Endothelial cell (in vitro differentiated cells): ENCODE measurements at regions not wholly inside any gene's neighbourhood (a gene's known extent, or its start where the extent isn't known, plus 50 kb on each side); places are given as distances from the start of the nearest gene placed in this dataset.

Experiments
- DNase-seq: peaks from one replicate; pipeline ENCODE4 v3.0.0; 2021; ENCODE audit warnings: low spot score
- H3K27ac Mint-ChIP-seq: one replicate; pipeline ENCODE4 v1.8.0; 2021; ENCODE audit warnings: mixed read lengths, inconsistent platforms; ENCODE audit not compliant: unreplicated experiment
- H3K27me3 Mint-ChIP-seq: one replicate; pipeline ENCODE4 v1.8.0; 2021; ENCODE audit warnings: mild to moderate bottlenecking, moderate library complexity, mixed read lengths, inconsistent platforms; ENCODE audit not compliant: unreplicated experiment
- H3K36me3 Mint-ChIP-seq: one replicate; pipeline ENCODE4 v1.8.0; 2021; ENCODE audit warnings: mild to moderate bottlenecking, low read depth, mixed read lengths, inconsistent platforms; ENCODE audit not compliant: unreplicated experiment
- H3K4me1 Mint-ChIP-seq: one replicate; pipeline ENCODE4 v1.8.0; 2021; ENCODE audit warnings: mild to moderate bottlenecking, mixed read lengths, inconsistent platforms; ENCODE audit not compliant: unreplicated experiment
- H3K4me3 Mint-ChIP-seq: one replicate; pipeline ENCODE4 v1.8.0; 2021; ENCODE audit warnings: mild to moderate bottlenecking, mixed read lengths, inconsistent platforms; ENCODE audit not compliant: unreplicated experiment
- H3K9me3 Mint-ChIP-seq: one replicate; pipeline ENCODE4 v1.8.0; 2021; ENCODE audit warnings: mixed read lengths, inconsistent platforms; ENCODE audit not compliant: unreplicated experiment
- TF ChIP-seq, protein P1 (sequence below): fragments of 200-600 bp; sonication (generic); IDR thresholded peaks from one replicate; pipeline ENCODE4 v1.5.0; 2021; ENCODE audit warnings: antibody characterized with exemption; ENCODE audit not compliant: unreplicated experiment

DNA sequence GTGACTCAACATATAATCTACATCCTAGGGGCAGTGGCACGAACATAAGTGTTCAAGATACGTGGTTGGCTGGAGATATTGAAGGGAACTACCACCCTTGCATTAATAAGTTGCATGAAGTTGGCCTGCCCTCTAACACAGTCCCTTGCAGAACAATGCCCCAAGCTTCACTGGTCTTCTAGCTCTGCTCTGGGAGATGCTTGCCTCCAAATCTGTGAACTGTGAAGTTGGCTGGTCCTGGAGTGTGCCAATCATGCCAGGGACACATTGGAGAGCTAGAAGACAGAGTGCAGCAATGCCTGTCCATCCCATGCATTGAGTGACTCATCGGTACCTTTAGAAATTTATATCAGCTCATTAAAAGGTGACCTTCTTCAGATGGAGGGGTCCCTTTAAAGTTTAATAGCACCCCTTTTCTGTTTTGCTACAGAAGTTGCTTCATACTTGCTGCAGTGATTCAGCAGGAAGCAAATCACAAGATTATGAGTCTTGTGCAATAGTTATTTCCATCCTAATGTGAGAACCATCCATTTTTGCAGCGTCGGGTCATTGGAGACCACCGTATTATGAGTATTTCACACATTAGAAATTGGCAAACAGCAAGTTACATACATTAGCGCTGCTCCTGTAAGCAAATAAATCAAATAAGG is 55.2 kb upstream of the KAZN start:
- H3K27ac Mint-ChIP-seq, result no peak overlapping the region
- no peak overlapping the region for H3K4me3 Mint-ChIP-seq
- H3K36me3 Mint-ChIP-seq, result no peaks in the 10 kb centered on the region

DNA sequence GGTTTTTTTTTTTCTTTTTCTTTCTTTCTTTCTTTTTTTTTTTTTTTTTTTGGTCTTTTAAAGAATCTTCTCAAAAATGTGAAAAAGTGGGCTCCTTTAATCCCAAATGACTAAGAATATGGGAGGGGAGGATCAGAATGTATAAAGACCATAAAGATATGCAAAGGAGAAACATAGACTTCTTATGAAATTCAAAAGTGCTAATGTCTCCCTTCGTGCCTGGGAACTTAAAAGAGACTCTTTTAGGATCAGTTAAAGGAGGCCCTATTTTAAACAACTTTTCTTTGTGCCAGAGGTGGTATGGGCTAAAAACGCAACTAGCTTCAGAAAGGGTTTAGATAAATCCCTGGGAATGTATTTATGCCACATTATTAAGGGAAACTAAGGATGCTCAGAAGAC is 54.2 kb upstream of the KAZN start:
- H3K27me3 Mint-ChIP-seq, result no peaks in the 10 kb centered on the region
- no peak overlapping the region for H3K4me3 Mint-ChIP-seq
- TF ChIP-seq, protein P1, sequence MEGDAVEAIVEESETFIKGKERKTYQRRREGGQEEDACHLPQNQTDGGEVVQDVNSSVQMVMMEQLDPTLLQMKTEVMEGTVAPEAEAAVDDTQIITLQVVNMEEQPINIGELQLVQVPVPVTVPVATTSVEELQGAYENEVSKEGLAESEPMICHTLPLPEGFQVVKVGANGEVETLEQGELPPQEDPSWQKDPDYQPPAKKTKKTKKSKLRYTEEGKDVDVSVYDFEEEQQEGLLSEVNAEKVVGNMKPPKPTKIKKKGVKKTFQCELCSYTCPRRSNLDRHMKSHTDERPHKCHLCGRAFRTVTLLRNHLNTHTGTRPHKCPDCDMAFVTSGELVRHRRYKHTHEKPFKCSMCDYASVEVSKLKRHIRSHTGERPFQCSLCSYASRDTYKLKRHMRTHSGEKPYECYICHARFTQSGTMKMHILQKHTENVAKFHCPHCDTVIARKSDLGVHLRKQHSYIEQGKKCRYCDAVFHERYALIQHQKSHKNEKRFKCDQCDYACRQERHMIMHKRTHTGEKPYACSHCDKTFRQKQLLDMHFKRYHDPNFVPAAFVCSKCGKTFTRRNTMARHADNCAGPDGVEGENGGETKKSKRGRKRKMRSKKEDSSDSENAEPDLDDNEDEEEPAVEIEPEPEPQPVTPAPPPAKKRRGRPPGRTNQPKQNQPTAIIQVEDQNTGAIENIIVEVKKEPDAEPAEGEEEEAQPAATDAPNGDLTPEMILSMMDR, result no peak
- H3K4me1 Mint-ChIP-seq, result no peaks in the 10 kb centered on the region
- no peak overlapping the region for H3K27ac Mint-ChIP-seq
- DNase-seq, result no peak
- no peaks in the 10 kb centered on the region for H3K9me3 Mint-ChIP-seq
- H3K36me3 Mint-ChIP-seq, result no peaks in the 10 kb centered on the region

More for the DNA sequence above, 55.2 kb upstream of the KAZN start:
- TF ChIP-seq, protein P1, result no peak
- H3K9me3 Mint-ChIP-seq, result no peaks in the 10 kb centered on the region
- no peaks in the 10 kb centered on the region for H3K4me1 Mint-ChIP-seq
- no peaks in the 10 kb centered on the region for H3K27me3 Mint-ChIP-seq
- no peak for DNase-seq

DNA sequence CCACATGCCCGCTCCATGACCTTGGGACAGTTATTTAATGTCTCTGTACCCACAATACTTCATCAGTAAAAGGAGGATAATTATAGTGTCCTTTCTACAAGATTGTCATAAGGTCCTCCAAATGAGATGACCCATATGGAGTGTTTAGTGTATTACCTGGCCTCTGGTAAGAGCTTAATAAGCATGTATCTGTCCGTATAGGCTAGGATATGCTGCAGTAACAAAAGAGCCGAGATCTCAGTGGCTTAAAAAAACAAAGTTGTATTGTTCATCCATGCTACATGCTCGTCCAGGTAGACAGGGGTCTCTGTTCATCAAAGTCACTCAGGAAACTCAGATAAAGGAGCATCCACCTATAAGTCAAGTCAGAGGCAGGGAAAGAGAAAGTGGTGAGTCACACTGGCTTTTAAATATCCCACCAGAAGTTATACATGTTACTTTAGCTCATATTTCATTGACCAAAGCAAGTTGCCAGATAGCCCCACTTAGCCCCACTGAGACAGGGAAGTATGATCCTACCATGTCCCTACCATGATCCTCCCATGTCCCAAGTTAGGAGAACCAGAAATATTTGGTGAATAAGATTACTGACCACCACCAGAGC is 53.0 kb upstream of the KAZN start:
- no peak overlapping the region for H3K4me3 Mint-ChIP-seq
- no peak for DNase-seq
- H3K4me1 Mint-ChIP-seq, result no peaks in the 10 kb centered on the region
- no peak overlapping the region for H3K27ac Mint-ChIP-seq
- H3K9me3 Mint-ChIP-seq, result no peaks in the 10 kb centered on the region
- TF ChIP-seq, protein P1, result no peak
- no peaks in the 10 kb centered on the region for H3K36me3 Mint-ChIP-seq
- H3K27me3 Mint-ChIP-seq, result no peaks in the 10 kb centered on the region

DNA sequence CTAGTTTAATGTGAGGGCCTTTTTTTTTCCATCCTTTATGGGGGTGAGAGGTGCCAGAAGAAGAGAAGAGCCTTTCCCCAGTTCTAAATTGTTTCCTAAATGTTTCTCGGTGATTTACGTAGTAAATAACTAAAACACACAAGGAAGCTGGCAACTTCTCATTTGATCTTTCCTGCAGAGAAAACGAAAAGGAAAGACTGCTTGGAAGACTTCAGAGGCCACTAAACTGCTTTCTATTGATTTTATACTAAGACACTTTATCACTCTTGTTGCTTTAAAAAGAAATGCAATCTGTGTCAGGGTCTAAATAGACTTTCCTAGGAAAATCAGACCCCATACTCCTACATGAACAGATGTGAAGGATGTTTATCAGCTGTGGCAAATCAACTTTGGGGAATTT is 52.1 kb upstream of the KAZN start:
- no peak for DNase-seq

More for the DNA sequence above, 52.1 kb upstream of the KAZN start:
- Mint-ChIP-seq H3K4me1 (no peaks in the 10 kb centered on the region), H3K9me3 (no peaks in the 10 kb centered on the region), H3K27ac (no peak overlapping the region), H3K4me3 (no peak overlapping the region), H3K27me3 (no peaks in the 10 kb centered on the region), H3K36me3 (no peaks in the 10 kb centered on the region)
- TF ChIP-seq, protein P1, result no peak
